ENCODE measurements at regions not wholly inside any gene's neighbourhood (a gene's known extent, or its start where the extent isn't known, plus 50 kb on each side); places are given as distances from the start of the nearest gene placed in this dataset.

GRCh38 chr20:57791178-57791962 is 81.6 kb upstream of the PMEPA1 start:
- H3K27me3 ChIP-seq (replicated peaks in 1 of 4; ENCODE audit: control insufficient read depth in 3 of 4, extremely low read depth in 1 of 4, insufficient read depth in 3 of 4, low read length in 3 of 4): no peaks in the 10 kb centered on the region
- H3K36me3 ChIP-seq (ENCODE audit: control insufficient read depth in 2 of 4, insufficient read depth in 4 of 4, low read length in 3 of 4): no peaks in the 10 kb centered on the region
- H3K23ac ChIP-seq (ENCODE audit: insufficient read length): no peak overlapping the region
- H2BK15ac ChIP-seq (ENCODE audit: low read length): no peak overlapping the region
- H2BK5ac ChIP-seq (ENCODE audit: low read depth, low read length): no peak overlapping the region
- no peak overlapping the region for H2BK12ac ChIP-seq (ENCODE audit: low read depth, low read length)
- FAIRE-seq (no peak), DNase-seq (ENCODE audit: low read depth in 1 of 2, low spot score in 2 of 2) (no peak)
- no peak overlapping the region for H4K5ac ChIP-seq (ENCODE audit: insufficient read length, low read depth, low read length)
- POLR2A ChIA-PET (ENCODE audit: partially characterized antibody): no interaction called here
- H3K14ac ChIP-seq (ENCODE audit: insufficient read length): no peak overlapping the region
- H3K23me2 ChIP-seq (ENCODE audit: low read depth, low read length): 0 out of 2 replicates have a peak, but pooled peaks cover 2% of the 10 kb centered on the region
- TF ChIP-seq KDM1A (IDR thresholded peaks at IDR 0.05; ENCODE audit: borderline replicate concordance, low read length) (peak; percentile 12; the same call in 1 of the 2 replicates), NRF1 (IDR thresholded peaks at IDR 0.05; ENCODE audit: low read depth, low read length) (no peak), YY1 (IDR thresholded peaks at IDR 0.05; ENCODE audit: low read depth, low read length) (no peak)
- no peak overlapping the region for H3K56ac ChIP-seq (replicated peaks; ENCODE audit: insufficient read length, low read depth, low read length)
- no peak overlapping the region for H3K4me3 ChIP-seq (ENCODE audit: extremely low read depth in 1 of 4, insufficient read depth in 2 of 4, low read depth in 3 of 4, low read length in 4 of 4)
- 89% methylated on average over 15 of the region's 15 CpGs; no CpG with 5 or more reads in 1 of the 2 experiments for WGBS, 2 experiments (ENCODE audit: extremely low coverage in 1 of 2, insufficient coverage in 1 of 2, insufficient read length in 1 of 2, insufficient replicate concordance in 2 of 2, low coverage in 1 of 2, low lambda C conversion rate in 2 of 2, missing lambda C conversion rate in 1 of 2)
- H3K9me3 ChIP-seq (ENCODE audit: insufficient read depth in 2 of 2, low read depth in 1 of 2, low read length in 1 of 2): no peaks in the 10 kb centered on the region
- CTCF ChIA-PET (ENCODE audit: partially characterized antibody): interaction anchor here (0.8 to 1.2 kb wide), 2 partner anchors 12 to 80 kb away, joined by 3 read pairs; no protein-coding TSS in a partner anchor
- no peak overlapping the region for H3K27ac ChIP-seq (ENCODE audit: low read depth, low read length)
- no peak overlapping the region for H4K91ac ChIP-seq (replicated peaks; ENCODE audit: insufficient read length, low read length)
- no peaks in the 10 kb centered on the region for H3K79me2 ChIP-seq (ENCODE audit: control insufficient read depth in 1 of 2, insufficient read depth in 2 of 2, low read length in 2 of 2)
- H2BK20ac ChIP-seq (ENCODE audit: low read length): no peak overlapping the region
- no peak overlapping the region for H2AFZ ChIP-seq (ENCODE audit: low read length)
- H3K9ac ChIP-seq (replicated peaks in 1 of 4; ENCODE audit: extremely low read depth in 1 of 4, low read depth in 3 of 4, low read length in 3 of 4): no peak overlapping the region
- no peaks in the 10 kb centered on the region for H4K20me1 ChIP-seq (replicated peaks in 1 of 2; ENCODE audit: control insufficient read depth in 1 of 2, insufficient read depth in 2 of 2, low read length in 2 of 2)
- H3K4me2 ChIP-seq (ENCODE audit: insufficient read depth in 1 of 2, low read depth in 2 of 2, low read length in 2 of 2): no peak overlapping the region
- no peak overlapping the region for H3K4ac ChIP-seq (replicated peaks; ENCODE audit: insufficient read length, low read depth, low read length)
- H3K4me1 ChIP-seq (replicated peaks in 1 of 4; ENCODE audit: control insufficient read depth in 3 of 4, insufficient read depth in 4 of 4, low read length in 3 of 4): no peaks in the 10 kb centered on the region; a peak in 1 of 7 replicates
- no peak overlapping the region for H3K18ac ChIP-seq (ENCODE audit: extremely low read depth, low read length)
- no peak overlapping the region for H2AK5ac ChIP-seq (ENCODE audit: low read depth, low read length)
- H3K79me1 ChIP-seq (ENCODE audit: low read depth, low read length): no peaks in the 10 kb centered on the region
- H4K8ac ChIP-seq (ENCODE audit: extremely low read depth, insufficient read depth, low read length): no peak overlapping the region
- no peak overlapping the region for H2BK120ac ChIP-seq (replicated peaks; ENCODE audit: low read depth, low read length)

All from H1 (cell line).